HCT116 (cell line): ENCODE measurements at regions not wholly inside any gene's neighbourhood (a gene's known extent, or its start where the extent isn't known, plus 50 kb on each side); places are given as distances from the start of the nearest gene placed in this dataset.

ENCODE experiments used
- ATAC-seq: fragments of 200-7000 bp; cut with Tn5 transposase; 2 replicates; pipeline ENCODE4 v1.9.1; 2020; ENCODE audit warnings: mild to moderate bottlenecking, moderate library complexity
- BruUV-seq: library from RNA; stranded (reverse); fragments of 400-500 nt; replicated peaks from 2 replicates; lab custom pipeline; 2021; lab: Mats Ljungman, UMichigan
- CTCF ChIA-PET: fragments of 300-600 bp; sonication (Branson Sonifier 250); formaldehyde crosslinking; loops from one replicate; lab custom pipeline; 2021; ENCODE audit warnings: antibody characterized with exemption; lab: Charles Lee
- POLR2A ChIA-PET: fragments of 300-600, 350-600 bp; sonication (Branson Sonifier 250); formaldehyde crosslinking; loops from one replicate; lab custom pipeline; 2021; ENCODE audit warnings: antibody characterized with exemption; lab: Charles Lee
- RAD21 ChIA-PET, 2 experiments: fragments of 300-600 bp; sonication (Branson Sonifier 250); formaldehyde crosslinking; loops; one replicate each; lab custom pipeline; 2023; ENCODE audit warnings: low total read pairs in 2 of 2; ENCODE audit not compliant: uncharacterized antibody in 2 of 2, unreplicated experiment in 2 of 2, low non-redundant PET in 1 of 2; lab: Charles Lee
- DNase-seq: peaks from one replicate; pipeline ENCODE4 v3.0.0-alpha.2; 2010; ENCODE audit warnings: low read depth, low spot score
- H2AFZ ChIP-seq: fragments of 200-600 bp; shearing (Covaris generic), sonication (generic); 2 replicates; pipeline ENCODE4 v1.6.1; 2017; ENCODE audit warnings: low read depth, mixed run types, mixed read lengths, antibody characterized with exemption, low read length; ENCODE audit not compliant: poor library complexity, severe bottlenecking
- H3K27ac ChIP-seq: 2 replicates; pipeline ENCODE4 v1.5.1; 2012; ENCODE audit warnings: low read depth, low read length
- H3K27me3 ChIP-seq: fragments of 200-600 bp; sonication (generic); 2 replicates; pipeline ENCODE4 v1.6.1; 2016; ENCODE audit warnings: mixed run types, low read length, mixed read lengths; ENCODE audit not compliant: insufficient read depth
- H3K36me3 ChIP-seq, 2 experiments: fragments of 200-500 bp in 1 of 2; fragments of 200-600 bp in 1 of 2; sonication (Bioruptor generic) in 1 of 2; sonication (generic) in 1 of 2; 2 replicates each; pipeline versions ENCODE4 v1.5.1 to v1.6.1; 2014 to 2016; ENCODE audit warnings: low read length in 2 of 2, inconsistent platforms in 1 of 2, mixed read lengths in 1 of 2, mixed run types in 1 of 2; ENCODE audit not compliant: insufficient read depth in 2 of 2, control insufficient read depth in 1 of 2
- H3K4me1 ChIP-seq, 2 experiments: fragments of 200-600 bp in 1 of 2; sonication (generic) in 1 of 2; 2 replicates each; pipeline versions ENCODE4 v1.5.1 to v1.6.1; 2012 to 2017; ENCODE audit warnings: low read length in 2 of 2, inconsistent platforms in 1 of 2, mild to moderate bottlenecking in 1 of 2, mixed read lengths in 1 of 2, mixed run types in 1 of 2, moderate library complexity in 1 of 2; ENCODE audit not compliant: insufficient read depth in 2 of 2, control insufficient read depth in 1 of 2
- H3K4me2 ChIP-seq: fragments of 200-600 bp; sonication (generic); 2 replicates; pipeline ENCODE4 v1.6.1; 2017; ENCODE audit warnings: mixed run types, low read length, mixed read lengths
- H3K4me3 ChIP-seq, 2 experiments: fragments of 200-600 bp in 1 of 2; sonication (generic) in 1 of 2; replicated peaks in 1 of 2; 2 replicates each; pipeline ENCODE4 v1.5.1; 2011 to 2016; ENCODE audit warnings: low read length in 2 of 2, control low read depth in 1 of 2, low read depth in 1 of 2, mild to moderate bottlenecking in 1 of 2, mixed read lengths in 1 of 2, mixed run types in 1 of 2
- H3K79me2 ChIP-seq: fragments of 200-600 bp; sonication (generic); 2 replicates; pipeline ENCODE4 v1.6.1; 2017; ENCODE audit warnings: mild to moderate bottlenecking, mixed run types, low read length, moderate library complexity, mixed read lengths; ENCODE audit not compliant: insufficient read depth
- H3K9ac ChIP-seq: fragments of 200-600 bp; sonication (generic); 2 replicates; pipeline ENCODE4 v1.6.1; 2016; ENCODE audit warnings: low read length, mixed read lengths
- H3K9me2 ChIP-seq: fragments of 200-600 bp; sonication (generic), shearing (Covaris generic); 2 replicates; pipeline ENCODE4 v1.6.1; 2017; ENCODE audit warnings: mixed run types, mild to moderate bottlenecking, moderate library complexity; ENCODE audit not compliant: insufficient read depth
- H3K9me3 ChIP-seq, 2 experiments: fragments of 200-500 bp in 1 of 2; fragments of 200-600 bp in 1 of 2; sonication (Bioruptor generic) in 1 of 2; sonication (generic) in 1 of 2; 2 replicates each; pipeline ENCODE4 v1.6.1; 2014 to 2017; ENCODE audit warnings: low read length in 2 of 2, mixed read lengths in 2 of 2, inconsistent platforms in 1 of 2, low read depth in 1 of 2, mild to moderate bottlenecking in 1 of 2, mixed run types in 1 of 2, moderate library complexity in 1 of 2; ENCODE audit not compliant: control insufficient read depth in 1 of 2, insufficient read depth in 1 of 2
- H4K20me1 ChIP-seq: fragments of 200-600 bp; sonication (generic), shearing (Covaris generic); 2 replicates; pipeline ENCODE4 v1.6.1; 2017; ENCODE audit warnings: mixed run types, mild to moderate bottlenecking, moderate library complexity; ENCODE audit not compliant: insufficient read depth
- CBX3 ChIP-seq: IDR thresholded peaks from 2 replicates; pipeline ENCODE4 v1.6.1; 2012; ENCODE audit warnings: low read depth
- EGR1 ChIP-seq: IDR thresholded peaks from 2 replicates; pipeline ENCODE4 v1.6.1; 2012; ENCODE audit warnings: low read depth
- ELF1 ChIP-seq: IDR thresholded peaks from 2 replicates; pipeline ENCODE4 v1.6.1; 2012; ENCODE audit warnings: low read depth, borderline replicate concordance
- EZH2 ChIP-seq: fragments of 200-600 bp; sonication (generic); IDR thresholded peaks from 2 replicates; pipeline ENCODE4 v1.6.1; 2017; ENCODE audit warnings: antibody characterized with exemption, mixed run types
- EZH2phosphoT487 ChIP-seq: fragments of 200-600 bp; IDR thresholded peaks from 2 replicates; pipeline ENCODE4 v1.6.1; 2018; ENCODE audit warnings: antibody characterized with exemption, borderline replicate concordance
- FOSL1 ChIP-seq: IDR thresholded peaks from 2 replicates; pipeline ENCODE4 v1.6.1; 2012; ENCODE audit warnings: low read depth
- POLR2A ChIP-seq: IDR thresholded peaks from 2 replicates; pipeline ENCODE4 v1.7.0; 2011; ENCODE audit warnings: borderline replicate concordance; ENCODE audit not compliant: insufficient read depth, insufficient read length; ENCODE audit errors: extremely low read depth
- RAD21 ChIP-seq: IDR thresholded peaks from 2 replicates; pipeline ENCODE4 v1.6.1; 2012; ENCODE audit warnings: low read depth, mild to moderate bottlenecking
- SIN3A ChIP-seq: IDR thresholded peaks from 2 replicates; pipeline ENCODE4 v1.6.1; 2012; ENCODE audit warnings: low read depth
- SP1 ChIP-seq: IDR thresholded peaks from 2 replicates; pipeline ENCODE4 v1.6.1; 2012; ENCODE audit warnings: low read depth
- SRF ChIP-seq: IDR thresholded peaks from 2 replicates; pipeline ENCODE4 v1.6.1; 2012; ENCODE audit warnings: low read depth
- TCF7L2 ChIP-seq: IDR thresholded peaks from 2 replicates; pipeline ENCODE4 v1.7.0; 2011; ENCODE audit warnings: borderline replicate concordance, inconsistent platforms; ENCODE audit not compliant: insufficient read depth, insufficient read length; ENCODE audit errors: extremely low read depth
- YY1 ChIP-seq: IDR thresholded peaks from 2 replicates; pipeline ENCODE4 v1.6.1; 2011; ENCODE audit warnings: low read length, low read depth, moderate library complexity, mild to moderate bottlenecking; ENCODE audit not compliant: insufficient replicate concordance; ENCODE audit errors: extremely low read depth
- ZFX ChIP-seq: fragments of 450-650 bp; IDR thresholded peaks from 2 replicates; pipeline ENCODE4 v1.6.1; 2017
- intact Hi-C: fragments of 100-400 bp; cut with micrococcal nuclease; formaldehyde crosslinking; loops from 2 replicates; pipeline ENCODE4 v1.10.0; 2022
- TF ChIP-seq, protein P1 (sequence below): IDR thresholded peaks from 2 replicates; pipeline ENCODE4 v1.6.1; 2012
- TF ChIP-seq, protein P2 (sequence below): IDR thresholded peaks from 2 replicates; pipeline ENCODE4 v1.6.1; 2012; ENCODE audit warnings: low read depth
- TF ChIP-seq, protein P3 (sequence below): IDR thresholded peaks from 2 replicates; pipeline ENCODE4 v1.6.1; 2012

DNA sequence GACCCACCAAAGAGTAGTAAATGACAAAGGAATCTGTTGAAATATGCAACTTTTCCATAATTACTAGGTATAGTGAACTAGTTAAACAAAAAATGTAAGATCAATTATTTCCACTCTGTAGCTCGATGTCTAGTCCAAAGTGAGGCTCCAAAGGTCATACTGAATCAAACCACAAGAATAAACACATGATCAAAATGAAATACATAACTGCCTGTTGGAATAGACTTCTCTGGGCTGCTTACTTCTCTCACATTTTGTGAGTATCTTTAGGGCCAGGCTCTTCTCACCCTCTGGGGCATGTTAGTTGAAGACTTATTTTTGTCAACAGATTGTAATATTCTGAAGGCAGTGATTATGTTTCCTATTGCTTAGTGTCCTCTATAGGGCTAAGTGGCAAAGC, 103.7 kb upstream of the TMEM170B start:
- Histone ChIP-seq H3K27me3 (no peaks in the 10 kb centered on the region), H2AFZ (no peak overlapping the region), H3K9me2 (no peaks in the 10 kb centered on the region), H3K36me3 (no peaks in the 10 kb centered on the region), H3K27ac (no peak overlapping the region), H3K4me3 (no peak overlapping the region), H3K4me1 (peaks cover 10 to 37% of the 10 kb centered on the region in 2 experiments), H3K9me3 (0 out of 4 replicates have a peak, but pooled peaks cover 0 to 2% of the 10 kb centered on the region in 2 experiments), H3K79me2 (no peaks in the 10 kb centered on the region), H3K4me2 (peak overlapping the region; percentile 17; the same call in 1 of the 2 replicates), H3K9ac (no peak overlapping the region), H4K20me1 (no peaks in the 10 kb centered on the region)
- ChIA-PET CTCF (no interaction called here), POLR2A (no interaction called here), RAD21 (no interaction called here)
- DNase-seq: no peak
- no peak for ATAC-seq
- intact Hi-C loops: no loop called here
- no TSS peak for BruUV-seq
- no peak for TF ChIP-seq EZH2phosphoT487
- TF ChIP-seq EZH2: no peak
- TF ChIP-seq, protein P1, sequence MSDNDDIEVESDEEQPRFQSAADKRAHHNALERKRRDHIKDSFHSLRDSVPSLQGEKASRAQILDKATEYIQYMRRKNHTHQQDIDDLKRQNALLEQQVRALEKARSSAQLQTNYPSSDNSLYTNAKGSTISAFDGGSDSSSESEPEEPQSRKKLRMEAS: no peak
- no peak for TF ChIP-seq SIN3A
- no peak for TF ChIP-seq POLR2A
- no peak for TF ChIP-seq SRF
- TF ChIP-seq FOSL1: no peak

- Histone ChIP-seq H3K9ac (no peak overlapping the region), H3K79me2 (no peaks in the 10 kb centered on the region), H3K4me1 (peaks cover 10 to 33% of the 10 kb centered on the region in 2 experiments), H3K9me3 (0 out of 4 replicates have a peak, but pooled peaks cover 0 to 2% of the 10 kb centered on the region in 2 experiments), H4K20me1 (no peaks in the 10 kb centered on the region), H3K36me3 (no peaks in the 10 kb centered on the region), H3K4me3 (no peak overlapping the region), H3K9me2 (no peaks in the 10 kb centered on the region), H3K4me2 (peak overlapping the region; percentile 52), H3K27me3 (no peaks in the 10 kb centered on the region), H3K27ac (no peak overlapping the region; the same call in 1 of the 2 replicates), H2AFZ (peak overlapping the region; percentile 57)
- BruUV-seq: no TSS peak
- POLR2A ChIA-PET: no interaction called here
- RAD21 ChIA-PET: no interaction called here
- ATAC-seq (no peak), DNase-seq (no peak)
- intact Hi-C loops: no loop called here
- CTCF ChIA-PET: no interaction called here
- TF ChIP-seq YY1 (no peak), EZH2 (no peak), RAD21 (no peak), SIN3A (no peak), SRF (no peak), FOSL1 (peak; percentile 57; the same call in 1 of the 2 replicates), EGR1 (no peak), CBX3 (no peak), EZH2phosphoT487 (no peak), POLR2A (no peak), TCF7L2 (no peak), ZFX (no peak), SP1 (peak; percentile 46; the same call in 1 of the 2 replicates), ELF1 (no peak)
- TF ChIP-seq, protein P2, sequence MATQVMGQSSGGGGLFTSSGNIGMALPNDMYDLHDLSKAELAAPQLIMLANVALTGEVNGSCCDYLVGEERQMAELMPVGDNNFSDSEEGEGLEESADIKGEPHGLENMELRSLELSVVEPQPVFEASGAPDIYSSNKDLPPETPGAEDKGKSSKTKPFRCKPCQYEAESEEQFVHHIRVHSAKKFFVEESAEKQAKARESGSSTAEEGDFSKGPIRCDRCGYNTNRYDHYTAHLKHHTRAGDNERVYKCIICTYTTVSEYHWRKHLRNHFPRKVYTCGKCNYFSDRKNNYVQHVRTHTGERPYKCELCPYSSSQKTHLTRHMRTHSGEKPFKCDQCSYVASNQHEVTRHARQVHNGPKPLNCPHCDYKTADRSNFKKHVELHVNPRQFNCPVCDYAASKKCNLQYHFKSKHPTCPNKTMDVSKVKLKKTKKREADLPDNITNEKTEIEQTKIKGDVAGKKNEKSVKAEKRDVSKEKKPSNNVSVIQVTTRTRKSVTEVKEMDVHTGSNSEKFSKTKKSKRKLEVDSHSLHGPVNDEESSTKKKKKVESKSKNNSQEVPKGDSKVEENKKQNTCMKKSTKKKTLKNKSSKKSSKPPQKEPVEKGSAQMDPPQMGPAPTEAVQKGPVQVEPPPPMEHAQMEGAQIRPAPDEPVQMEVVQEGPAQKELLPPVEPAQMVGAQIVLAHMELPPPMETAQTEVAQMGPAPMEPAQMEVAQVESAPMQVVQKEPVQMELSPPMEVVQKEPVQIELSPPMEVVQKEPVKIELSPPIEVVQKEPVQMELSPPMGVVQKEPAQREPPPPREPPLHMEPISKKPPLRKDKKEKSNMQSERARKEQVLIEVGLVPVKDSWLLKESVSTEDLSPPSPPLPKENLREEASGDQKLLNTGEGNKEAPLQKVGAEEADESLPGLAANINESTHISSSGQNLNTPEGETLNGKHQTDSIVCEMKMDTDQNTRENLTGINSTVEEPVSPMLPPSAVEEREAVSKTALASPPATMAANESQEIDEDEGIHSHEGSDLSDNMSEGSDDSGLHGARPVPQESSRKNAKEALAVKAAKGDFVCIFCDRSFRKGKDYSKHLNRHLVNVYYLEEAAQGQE: no peak
- TF ChIP-seq, protein P3, sequence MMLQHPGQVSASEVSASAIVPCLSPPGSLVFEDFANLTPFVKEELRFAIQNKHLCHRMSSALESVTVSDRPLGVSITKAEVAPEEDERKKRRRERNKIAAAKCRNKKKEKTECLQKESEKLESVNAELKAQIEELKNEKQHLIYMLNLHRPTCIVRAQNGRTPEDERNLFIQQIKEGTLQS: no peak
These were observed 104.7 kb upstream of the TMEM170B start for GRCh38 chr6:11432713-11433450.
